Keratinocyte (primary cell): ENCODE measurements at regions not wholly inside any gene's neighbourhood (a gene's known extent, or its start where the extent isn't known, plus 50 kb on each side); places are given as distances from the start of the nearest gene placed in this dataset.
"Not testable (repeated sequence)": the region's sequence is repeated elsewhere in the genome, so short reads cannot be mapped to it uniquely, and the experiment has no call there.

Source experiments
- DNase-seq: peaks from one replicate; pipeline ENCODE4 v3.0.0-alpha.2; 2011; ENCODE audit warnings: low read depth, missing footprints, low spot score
- FAIRE-seq: peaks from 2 replicates; lab custom pipeline; 2011; peaks lifted over from hg19 to GRCh38; lab: Jason Lieb, UNC
- H2AFZ ChIP-seq: 2 replicates; pipeline ENCODE4 v1.6.0; 2012; ENCODE audit warnings: low read length, control low read depth, inconsistent platforms; ENCODE audit not compliant: control insufficient read depth
- H3K27ac ChIP-seq: 2 replicates; pipeline ENCODE4 v1.5.1; 2011; ENCODE audit warnings: low read length; ENCODE audit not compliant: control insufficient read depth, insufficient read depth
- H3K27me3 ChIP-seq: 3 replicates; pipeline ENCODE4 v1.6.0; 2011; ENCODE audit warnings: low read length; ENCODE audit not compliant: control insufficient read depth, insufficient read depth; ENCODE audit errors: extremely low read depth
- H3K36me3 ChIP-seq, 2 experiments: 2 replicates in 1 of 2; 3 replicates in 1 of 2; pipeline ENCODE4 v1.5.1; 2011; ENCODE audit warnings: low read length in 2 of 2, mild to moderate bottlenecking in 1 of 2; ENCODE audit not compliant: control insufficient read depth in 2 of 2, insufficient read depth in 2 of 2; ENCODE audit errors: extremely low read depth in 1 of 2
- H3K4me1 ChIP-seq: 3 replicates; pipeline ENCODE4 v1.5.1; 2011; ENCODE audit warnings: low read length; ENCODE audit not compliant: control insufficient read depth, insufficient read depth; ENCODE audit errors: extremely low read depth
- H3K4me2 ChIP-seq: 3 replicates; pipeline ENCODE4 v1.6.0; 2011; ENCODE audit warnings: low read depth, low read length; ENCODE audit not compliant: control insufficient read depth, insufficient read depth; ENCODE audit errors: extremely low read depth
- H3K4me3 ChIP-seq, 3 experiments: fragments of 200-600 bp in 1 of 3; sonication (generic) in 1 of 3; 2 replicates in 2 of 3; 3 replicates in 1 of 3; pipeline ENCODE4 v1.5.1; 2011 to 2016; ENCODE audit warnings: low read length in 3 of 3, mild to moderate bottlenecking in 3 of 3, control low read depth in 2 of 3, inconsistent platforms in 1 of 3, low read depth in 1 of 3, mixed read lengths in 1 of 3, mixed run types in 1 of 3, moderate library complexity in 1 of 3; ENCODE audit not compliant: control insufficient read depth in 2 of 3, insufficient read depth in 2 of 3; ENCODE audit errors: extremely low read depth in 1 of 3
- H3K79me2 ChIP-seq: 2 replicates; pipeline ENCODE4 v1.6.0; 2012; ENCODE audit warnings: low read length; ENCODE audit not compliant: control insufficient read depth, insufficient read depth
- H3K9ac ChIP-seq: 3 replicates; pipeline ENCODE4 v1.6.0; 2011; ENCODE audit warnings: low read length; ENCODE audit not compliant: control insufficient read depth, insufficient read depth; ENCODE audit errors: extremely low read depth
- H3K9me1 ChIP-seq: 3 replicates; pipeline ENCODE4 v1.6.0; 2011; ENCODE audit warnings: low read length; ENCODE audit not compliant: control insufficient read depth, insufficient read depth; ENCODE audit errors: extremely low read depth
- H3K9me3 ChIP-seq: 2 replicates; pipeline ENCODE4 v1.5.1; 2012; ENCODE audit warnings: low read depth, low read length; ENCODE audit not compliant: control insufficient read depth
- H4K20me1 ChIP-seq: 3 replicates; pipeline ENCODE4 v1.6.0; 2011; ENCODE audit warnings: low read length; ENCODE audit not compliant: control insufficient read depth, insufficient read depth; ENCODE audit errors: extremely low read depth
- CTCF ChIP-seq, 3 experiments: IDR thresholded peaks in 1 of 3; conservative IDR thresholded peaks in 1 of 3; optimal IDR thresholded peaks in 1 of 3; 2 replicates in 2 of 3; 3 replicates in 1 of 3; pipeline versions ENCODE3 to v1.5.1; 2011; ENCODE audit warnings: low read length in 3 of 3, mild to moderate bottlenecking in 3 of 3, moderate library complexity in 2 of 3, control low read depth in 1 of 3, inconsistent platforms in 1 of 3; ENCODE audit not compliant: insufficient read depth in 2 of 3; ENCODE audit errors: extremely low read depth in 1 of 3
- EZH2 ChIP-seq: IDR thresholded peaks from one replicate; pipeline ENCODE4 v1.6.1; 2012; ENCODE audit warnings: inconsistent platforms, mild to moderate bottlenecking, low read length, moderate library complexity
- dilution Hi-C: fragments of 300-500 bp; cut with MboI; formaldehyde crosslinking; loops from one replicate; pipeline ENCODE4 v1.7.0; 2020; ENCODE audit warnings: low sequenced_read_pairs; ENCODE audit not compliant: extremely low pct_ligation_motif_present

- Histone ChIP-seq H4K20me1 (no peaks in the 10 kb centered on the region), H3K27me3 (no peaks in the 10 kb centered on the region), H3K4me2 (no peak overlapping the region), H3K79me2 (no peaks in the 10 kb centered on the region), H3K9me3 (no peaks in the 10 kb centered on the region), H3K36me3 (no peaks in the 10 kb centered on the region), H2AFZ (no peak overlapping the region), H3K4me3 (no peak overlapping the region), H3K9ac (no peak overlapping the region), H3K9me1 (no peaks in the 10 kb centered on the region), H3K27ac (no peak overlapping the region), H3K4me1 (no peaks in the 10 kb centered on the region)
- TF ChIP-seq CTCF (optimal IDR thresholded peaks at IDR 0.05 in 1 of 3, IDR thresholded peaks at IDR 0.05 in 1 of 3, conservative IDR thresholded peaks at IDR 0.05 in 1 of 3; ENCODE audit: extremely low read depth in 1 of 3, insufficient read depth in 2 of 3, low read length in 3 of 3) (no peak), EZH2 (no peak)
- no peak for FAIRE-seq
- DNase-seq: no peak
- dilution Hi-C loops: no loop called here
These were observed 108.6 kb downstream of the C17orf67 start for GRCh38 chr17:56725144-56725543.

GRCh38 chr17:56727876-56728617, 105.7 kb downstream of the C17orf67 start:
- no peak overlapping the region for H2AFZ ChIP-seq
- no peak for DNase-seq
- H4K20me1 ChIP-seq: no peaks in the 10 kb centered on the region
- dilution Hi-C loops: no loop called here
- no peak overlapping the region for H3K9ac ChIP-seq
- no peaks in the 10 kb centered on the region for H3K9me3 ChIP-seq
- no peak for FAIRE-seq
- no peaks in the 10 kb centered on the region for H3K27me3 ChIP-seq
- no peak overlapping the region for H3K27ac ChIP-seq
- no peaks in the 10 kb centered on the region for H3K36me3 ChIP-seq
- no peaks in the 10 kb centered on the region for H3K4me1 ChIP-seq
- H3K4me3 ChIP-seq: no peak overlapping the region
- no peak overlapping the region for H3K4me2 ChIP-seq
- no peaks in the 10 kb centered on the region for H3K79me2 ChIP-seq
- TF ChIP-seq EZH2 (no peak), CTCF (optimal IDR thresholded peaks at IDR 0.05 in 1 of 3, IDR thresholded peaks at IDR 0.05 in 1 of 3, conservative IDR thresholded peaks at IDR 0.05 in 1 of 3; ENCODE audit: extremely low read depth in 1 of 3, insufficient read depth in 2 of 3, low read length in 3 of 3) (peak in 1 of 3 experiments; percentile 15)
- no peaks in the 10 kb centered on the region for H3K9me1 ChIP-seq

- H3K79me2 ChIP-seq, H3K27ac ChIP-seq, H3K9ac ChIP-seq, DNase-seq, H3K4me1 ChIP-seq, H3K4me2 ChIP-seq, H3K9me3 ChIP-seq, H3K9me1 ChIP-seq, FAIRE-seq, dilution Hi-C loops, H4K20me1 ChIP-seq, H2AFZ ChIP-seq, H3K4me3 ChIP-seq, H3K36me3 ChIP-seq, H3K27me3 ChIP-seq: not testable (repeated sequence)
These were observed 102.6 kb downstream of the C17orf67 start for GRCh38 chr17:56731096-56731495.
